ENCODE measurements at regions not wholly inside any gene's neighbourhood (a gene's known extent, or its start where the extent isn't known, plus 50 kb on each side); places are given as distances from the start of the nearest gene placed in this dataset.

DNA sequence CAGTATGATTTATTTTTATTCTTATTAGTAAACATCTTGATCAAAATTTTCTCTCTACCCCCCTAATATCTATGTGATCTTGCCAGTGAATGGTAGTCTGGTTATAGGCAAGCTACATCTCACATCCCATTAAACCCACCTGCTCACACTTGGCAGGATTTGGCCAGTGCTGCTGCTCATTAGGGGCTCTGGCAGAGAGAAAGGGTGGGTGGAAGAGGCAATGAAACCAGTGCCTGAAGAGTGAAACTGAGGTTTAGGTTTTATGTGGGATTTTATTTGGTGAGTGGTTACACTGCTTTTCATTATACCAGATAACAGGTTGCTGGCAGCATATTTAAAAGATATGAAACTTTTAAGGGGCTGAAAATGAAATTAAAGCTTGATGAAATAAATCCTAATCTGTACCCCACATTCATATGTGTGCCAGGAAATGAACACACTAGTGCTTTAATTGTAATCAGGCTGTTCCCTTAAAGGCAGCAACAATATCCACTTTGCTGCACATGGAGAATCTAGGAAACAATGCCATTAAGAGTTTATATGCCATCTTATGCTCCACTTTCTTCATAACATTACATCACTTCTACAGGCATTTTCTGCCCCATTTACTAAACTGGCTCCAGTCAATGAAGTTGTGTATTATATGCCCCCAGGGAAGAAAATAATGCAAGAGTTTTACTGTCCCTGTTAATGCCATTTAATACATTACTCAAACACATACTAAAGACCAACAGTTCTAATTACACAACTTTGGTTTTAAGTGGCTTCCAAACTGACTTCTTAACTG, 688.7 kb downstream of the MECOM start:
- no peak for TF ChIP-seq POLR2AphosphoS5 (IDR thresholded peaks at IDR 0.05; ENCODE audit: borderline replicate concordance, low read depth, low read length)
- TF ChIP-seq EZH2 (IDR thresholded peaks at IDR 0.05): no peak
- no peak for TF ChIP-seq FOXP2 (optimal IDR thresholded peaks at IDR 0.05; ENCODE audit: control extremely low read depth, extremely low read length, insufficient read depth)
